HEK293 (cell line): ENCODE measurements at regions not wholly inside any gene's neighbourhood (a gene's known extent, or its start where the extent isn't known, plus 50 kb on each side); places are given as distances from the start of the nearest gene placed in this dataset.

Experiments
- CTCF ChIA-PET: fragments of 350-600 bp; formaldehyde crosslinking; extraction: SDS; loops from one replicate; lab custom pipeline; 2021; ENCODE audit warnings: antibody characterized with exemption; lab: Yijun Ruan, JAX
- POLR2A ChIA-PET: fragments of 300-600 bp; formaldehyde crosslinking; extraction: SDS; loops from one replicate; lab custom pipeline; 2020; ENCODE audit warnings: antibody characterized with exemption, inconsistent platforms; lab: Yijun Ruan, JAX
- H3K27ac ChIP-seq: fragments of 200-500 bp; sonication (Bioruptor generic); 2 replicates; pipeline ENCODE4 v1.5.1; 2014; ENCODE audit warnings: low read depth, low read length, control low read depth, inconsistent platforms; ENCODE audit errors: extremely low read depth
- H3K36me3 ChIP-seq, 2 experiments: fragments of 200-500 bp in 1 of 2; sonication (Bioruptor generic) in 1 of 2; 1 replicate in 1 of 2; 2 replicates in 1 of 2; pipeline ENCODE4 v1.5.1; 2014 to 2017; ENCODE audit warnings: inconsistent platforms in 2 of 2, low read length in 2 of 2; ENCODE audit not compliant: control insufficient read depth in 2 of 2, insufficient read depth in 1 of 2
- H3K4me1 ChIP-seq: fragments of 200-500 bp; sonication (Bioruptor generic); 2 replicates; pipeline ENCODE4 v1.5.1; 2014; ENCODE audit warnings: mild to moderate bottlenecking, low read length, inconsistent platforms; ENCODE audit not compliant: control insufficient read depth, insufficient read depth
- H3K4me3 ChIP-seq: 2 replicates; pipeline ENCODE4 v1.5.1; 2011; ENCODE audit warnings: low read depth, mild to moderate bottlenecking, control low read depth, low read length, moderate library complexity
- H3K9me3 ChIP-seq: fragments of 200-500 bp; sonication (Bioruptor generic); 2 replicates; pipeline ENCODE4 v1.5.1; 2014; ENCODE audit warnings: low read depth, low read length, inconsistent platforms; ENCODE audit not compliant: control insufficient read depth, insufficient read depth
- GFI1B ChIP-seq: fragments of 450-650 bp; formaldehyde crosslinking; IDR thresholded peaks from 2 replicates; pipeline ENCODE4 v1.5.1; 2016; ENCODE audit warnings: missing biosample characterization, missing genetic modification characterization
- GLI4 ChIP-seq: fragments of 450-650 bp; formaldehyde crosslinking; IDR thresholded peaks from 2 replicates; pipeline ENCODE4 v1.5.1; 2016; ENCODE audit warnings: missing biosample characterization, missing genetic modification characterization
- REPIN1 ChIP-seq: fragments of 450-650 bp; formaldehyde crosslinking; IDR thresholded peaks from 2 replicates; pipeline ENCODE4 v1.5.1; 2017; ENCODE audit warnings: missing biosample characterization, missing genetic modification characterization, low read depth
- TCF7L2 ChIP-seq: IDR thresholded peaks from 2 replicates; pipeline ENCODE4 v1.6.1; 2011; ENCODE audit warnings: low read depth, mild to moderate bottlenecking, inconsistent platforms, low read length, moderate library complexity, borderline replicate concordance
- ZBTB20 ChIP-seq: fragments of 450-650 bp; formaldehyde crosslinking; IDR thresholded peaks from 2 replicates; pipeline ENCODE4 v1.5.1; 2016; ENCODE audit warnings: missing biosample characterization, missing genetic modification characterization
- ZEB2 ChIP-seq: fragments of 450-650 bp; formaldehyde crosslinking; IDR thresholded peaks from 2 replicates; pipeline ENCODE4 v1.5.1; 2016; ENCODE audit warnings: missing biosample characterization, missing genetic modification characterization
- ZFHX2 ChIP-seq: fragments of 450-650 bp; formaldehyde crosslinking; conservative IDR thresholded peaks from 2 replicates; pipeline ENCODE4 v1.5.1; 2016; ENCODE audit warnings: missing biosample characterization, missing genetic modification characterization
- ZFP69B ChIP-seq: fragments of 450-650 bp; formaldehyde crosslinking; IDR thresholded peaks from 2 replicates; pipeline ENCODE4 v1.5.1; 2016; ENCODE audit warnings: missing biosample characterization, missing genetic modification characterization
- ZNF132 ChIP-seq: fragments of 450-650 bp; formaldehyde crosslinking; IDR thresholded peaks from 2 replicates; pipeline ENCODE4 v1.5.1; 2017; ENCODE audit warnings: missing biosample characterization, missing genetic modification characterization, borderline replicate concordance
- ZNF239 ChIP-seq: fragments of 450-650 bp; formaldehyde crosslinking; IDR thresholded peaks from 2 replicates; pipeline ENCODE4 v1.5.1; 2016; ENCODE audit warnings: missing biosample characterization, missing genetic modification characterization
- ZNF266 ChIP-seq: fragments of 450-650 bp; formaldehyde crosslinking; IDR thresholded peaks from 2 replicates; pipeline ENCODE4 v1.5.1; 2016; ENCODE audit warnings: missing biosample characterization, missing genetic modification characterization, low read depth
- ZNF426 ChIP-seq: fragments of 450-650 bp; formaldehyde crosslinking; IDR thresholded peaks from 2 replicates; pipeline ENCODE4 v1.5.1; 2017; ENCODE audit warnings: missing biosample characterization, missing genetic modification characterization, mild to moderate bottlenecking, inconsistent platforms, moderate library complexity
- ZNF510 ChIP-seq: fragments of 450-650 bp; formaldehyde crosslinking; IDR thresholded peaks from 2 replicates; pipeline ENCODE4 v1.5.1; 2018; ENCODE audit warnings: mild to moderate bottlenecking, missing genetic modification characterization, missing biosample characterization; ENCODE audit not compliant: insufficient replicate concordance
- ZNF529 ChIP-seq: fragments of 450-650 bp; formaldehyde crosslinking; IDR thresholded peaks from 2 replicates; pipeline ENCODE4 v1.5.1; 2017; ENCODE audit warnings: missing genetic modification characterization, missing biosample characterization; ENCODE audit not compliant: insufficient replicate concordance
- ZNF596 ChIP-seq: fragments of 450-650 bp; IDR thresholded peaks from 2 replicates; pipeline ENCODE4 v1.5.0; 2018; ENCODE audit warnings: missing biosample characterization, mild to moderate bottlenecking, missing genetic modification characterization, moderate library complexity
- ZNF600 ChIP-seq: fragments of 450-650 bp; formaldehyde crosslinking; IDR thresholded peaks from 2 replicates; pipeline ENCODE4 v1.5.1; 2016; ENCODE audit warnings: missing biosample characterization, missing genetic modification characterization
- ZNF792 ChIP-seq: fragments of 450-650 bp; formaldehyde crosslinking; IDR thresholded peaks from 2 replicates; pipeline ENCODE4 v1.5.1; 2016; ENCODE audit warnings: missing biosample characterization, missing genetic modification characterization
- TF ChIP-seq, protein P1 (sequence below): fragments of 450-650 bp; formaldehyde crosslinking; conservative IDR thresholded peaks from 2 replicates; pipeline ENCODE4 v1.5.1; 2016; ENCODE audit warnings: low read depth, missing biosample characterization, missing genetic modification characterization
- TF ChIP-seq, protein P2 (sequence below): fragments of 450-650 bp; formaldehyde crosslinking; optimal IDR thresholded peaks from 2 replicates; pipeline ENCODE3; 2016; ENCODE audit warnings: missing biosample characterization, mild to moderate bottlenecking, missing genetic modification characterization
- TF ChIP-seq, protein P3 (sequence below): fragments of 450-650 bp; formaldehyde crosslinking; IDR thresholded peaks from 2 replicates; pipeline ENCODE4 v1.5.1; 2016; ENCODE audit warnings: missing biosample characterization, missing genetic modification characterization
- TF ChIP-seq, protein P4 (sequence below): fragments of 450-650 bp; formaldehyde crosslinking; IDR thresholded peaks from 2 replicates; pipeline ENCODE4 v1.5.1; 2016; ENCODE audit warnings: missing biosample characterization, missing genetic modification characterization
- TF ChIP-seq, protein P5 (sequence below): fragments of 450-650 bp; formaldehyde crosslinking; IDR thresholded peaks from 2 replicates; pipeline ENCODE4 v1.5.1; 2017; ENCODE audit warnings: missing biosample characterization, missing genetic modification characterization
- TF ChIP-seq, protein P6 (sequence below): sonication (generic); formaldehyde crosslinking; IDR thresholded peaks from 2 replicates; pipeline ENCODE4 v1.8.1; 2022; ENCODE audit warnings: mild to moderate bottlenecking, moderate library complexity, missing genetic modification reagents

DNA sequence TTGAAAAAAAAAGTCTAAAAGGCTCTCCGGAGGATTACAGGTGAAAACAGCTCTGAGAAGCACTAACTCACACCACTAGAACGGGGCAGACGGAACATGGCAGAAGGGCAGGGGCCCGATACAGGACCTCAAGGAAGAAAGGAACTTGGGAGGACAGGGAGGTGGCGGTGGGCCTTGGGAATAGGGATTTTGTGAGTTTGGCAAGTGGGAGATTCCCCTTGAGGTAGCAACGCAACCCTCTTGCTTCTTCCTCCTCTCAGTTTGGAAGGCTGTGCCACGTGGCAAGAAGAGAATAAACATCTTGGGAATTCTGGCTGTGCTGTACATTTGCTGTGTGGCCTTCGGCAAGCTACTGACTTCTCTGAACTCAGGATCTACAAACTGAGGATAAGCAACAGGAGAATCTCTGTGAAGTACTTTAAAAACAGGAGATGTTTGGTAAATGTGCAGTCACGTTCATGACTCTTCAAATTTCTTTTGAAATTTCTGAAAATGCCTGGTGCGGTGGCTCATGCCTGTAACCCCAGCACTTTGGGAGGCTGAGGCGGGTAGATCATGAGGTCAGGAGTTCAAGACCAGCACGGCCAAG is 220.8 kb downstream of the BCAS1 start (continued):
- TF ChIP-seq, protein P1, sequence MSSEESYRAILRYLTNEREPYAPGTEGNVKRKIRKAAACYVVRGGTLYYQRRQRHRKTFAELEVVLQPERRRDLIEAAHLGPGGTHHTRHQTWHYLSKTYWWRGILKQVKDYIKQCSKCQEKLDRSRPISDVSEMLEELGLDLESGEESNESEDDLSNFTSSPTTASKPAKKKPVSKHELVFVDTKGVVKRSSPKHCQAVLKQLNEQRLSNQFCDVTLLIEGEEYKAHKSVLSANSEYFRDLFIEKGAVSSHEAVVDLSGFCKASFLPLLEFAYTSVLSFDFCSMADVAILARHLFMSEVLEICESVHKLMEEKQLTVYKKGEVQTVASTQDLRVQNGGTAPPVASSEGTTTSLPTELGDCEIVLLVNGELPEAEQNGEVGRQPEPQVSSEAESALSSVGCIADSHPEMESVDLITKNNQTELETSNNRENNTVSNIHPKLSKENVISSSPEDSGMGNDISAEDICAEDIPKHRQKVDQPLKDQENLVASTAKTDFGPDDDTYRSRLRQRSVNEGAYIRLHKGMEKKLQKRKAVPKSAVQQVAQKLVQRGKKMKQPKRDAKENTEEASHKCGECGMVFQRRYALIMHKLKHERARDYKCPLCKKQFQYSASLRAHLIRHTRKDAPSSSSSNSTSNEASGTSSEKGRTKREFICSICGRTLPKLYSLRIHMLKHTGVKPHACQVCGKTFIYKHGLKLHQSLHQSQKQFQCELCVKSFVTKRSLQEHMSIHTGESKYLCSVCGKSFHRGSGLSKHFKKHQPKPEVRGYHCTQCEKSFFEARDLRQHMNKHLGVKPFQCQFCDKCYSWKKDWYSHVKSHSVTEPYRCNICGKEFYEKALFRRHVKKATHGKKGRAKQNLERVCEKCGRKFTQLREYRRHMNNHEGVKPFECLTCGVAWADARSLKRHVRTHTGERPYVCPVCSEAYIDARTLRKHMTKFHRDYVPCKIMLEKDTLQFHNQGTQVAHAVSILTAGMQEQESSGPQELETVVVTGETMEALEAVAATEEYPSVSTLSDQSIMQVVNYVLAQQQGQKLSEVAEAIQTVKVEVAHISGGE (tag by site-specific recombination) = no peak
- TF ChIP-seq ZEB2 (tag by site-specific recombination) = no peak
- TF ChIP-seq, protein P2, sequence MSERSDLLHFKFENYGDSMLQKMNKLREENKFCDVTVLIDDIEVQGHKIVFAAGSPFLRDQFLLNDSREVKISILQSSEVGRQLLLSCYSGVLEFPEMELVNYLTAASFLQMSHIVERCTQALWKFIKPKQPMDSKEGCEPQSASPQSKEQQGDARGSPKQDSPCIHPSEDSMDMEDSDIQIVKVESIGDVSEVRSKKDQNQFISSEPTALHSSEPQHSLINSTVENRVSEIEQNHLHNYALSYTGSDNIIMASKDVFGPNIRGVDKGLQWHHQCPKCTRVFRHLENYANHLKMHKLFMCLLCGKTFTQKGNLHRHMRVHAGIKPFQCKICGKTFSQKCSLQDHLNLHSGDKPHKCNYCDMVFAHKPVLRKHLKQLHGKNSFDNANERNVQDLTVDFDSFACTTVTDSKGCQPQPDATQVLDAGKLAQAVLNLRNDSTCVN (tag by site-specific recombination) = no peak
- no peak for TF ChIP-seq ZNF266 (tag by site-specific recombination)
- TF ChIP-seq ZNF596 (tag by site-specific recombination) = no peak
- TF ChIP-seq ZNF600 (tag by site-specific recombination) = no peak
- no peak for TF ChIP-seq TCF7L2
- TF ChIP-seq, all 188 proteins: peak for 0

DNA sequence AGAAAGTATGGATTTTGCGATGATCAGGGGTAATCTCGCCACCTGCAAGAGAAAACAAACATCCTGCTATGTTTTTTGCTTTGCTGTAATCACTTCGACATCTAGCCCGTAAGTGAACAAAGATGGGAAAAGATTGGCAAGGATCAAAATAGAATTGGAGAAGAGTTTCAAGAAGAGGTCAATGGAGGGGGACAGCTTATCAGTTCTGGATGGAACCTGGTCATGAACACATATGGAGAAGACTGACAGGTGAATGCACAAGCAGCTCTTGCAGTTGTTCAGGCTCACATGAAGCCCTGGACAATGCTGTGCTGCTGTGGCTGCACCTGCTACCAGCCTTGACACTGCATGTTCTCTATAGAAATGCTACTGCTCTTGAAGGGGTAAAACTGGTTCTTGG is 222.1 kb downstream of the BCAS1 start:
- Histone ChIP-seq H3K4me1 (no peaks in the 10 kb centered on the region), H3K9me3 (no peaks in the 10 kb centered on the region), H3K4me3 (no peak overlapping the region), H3K27ac (no peak overlapping the region), H3K36me3 (no peaks in the 10 kb centered on the region)
- CTCF ChIA-PET = interaction anchor here (0.7 kb wide), 1 partner anchor 261 kb away, joined by 4 read pairs; no protein-coding TSS in a partner anchor
- POLR2A ChIA-PET = interaction anchor here (1.1 kb wide), 1 partner anchor 17 kb away, joined by 3 read pairs; no protein-coding TSS in a partner anchor
- TF ChIP-seq, protein P3, sequence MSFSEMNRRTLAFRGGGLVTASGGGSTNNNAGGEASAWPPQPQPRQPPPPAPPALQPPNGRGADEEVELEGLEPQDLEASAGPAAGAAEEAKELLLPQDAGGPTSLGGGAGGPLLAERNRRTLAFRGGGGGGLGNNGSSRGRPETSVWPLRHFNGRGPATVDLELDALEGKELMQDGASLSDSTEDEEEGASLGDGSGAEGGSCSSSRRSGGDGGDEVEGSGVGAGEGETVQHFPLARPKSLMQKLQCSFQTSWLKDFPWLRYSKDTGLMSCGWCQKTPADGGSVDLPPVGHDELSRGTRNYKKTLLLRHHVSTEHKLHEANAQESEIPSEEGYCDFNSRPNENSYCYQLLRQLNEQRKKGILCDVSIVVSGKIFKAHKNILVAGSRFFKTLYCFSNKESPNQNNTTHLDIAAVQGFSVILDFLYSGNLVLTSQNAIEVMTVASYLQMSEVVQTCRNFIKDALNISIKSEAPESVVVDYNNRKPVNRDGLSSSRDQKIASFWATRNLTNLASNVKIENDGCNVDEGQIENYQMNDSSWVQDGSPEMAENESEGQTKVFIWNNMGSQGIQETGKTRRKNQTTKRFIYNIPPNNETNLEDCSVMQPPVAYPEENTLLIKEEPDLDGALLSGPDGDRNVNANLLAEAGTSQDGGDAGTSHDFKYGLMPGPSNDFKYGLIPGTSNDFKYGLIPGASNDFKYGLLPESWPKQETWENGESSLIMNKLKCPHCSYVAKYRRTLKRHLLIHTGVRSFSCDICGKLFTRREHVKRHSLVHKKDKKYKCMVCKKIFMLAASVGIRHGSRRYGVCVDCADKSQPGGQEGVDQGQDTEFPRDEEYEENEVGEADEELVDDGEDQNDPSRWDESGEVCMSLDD (tag by site-specific recombination) = no peak
- TF ChIP-seq, protein P4, sequence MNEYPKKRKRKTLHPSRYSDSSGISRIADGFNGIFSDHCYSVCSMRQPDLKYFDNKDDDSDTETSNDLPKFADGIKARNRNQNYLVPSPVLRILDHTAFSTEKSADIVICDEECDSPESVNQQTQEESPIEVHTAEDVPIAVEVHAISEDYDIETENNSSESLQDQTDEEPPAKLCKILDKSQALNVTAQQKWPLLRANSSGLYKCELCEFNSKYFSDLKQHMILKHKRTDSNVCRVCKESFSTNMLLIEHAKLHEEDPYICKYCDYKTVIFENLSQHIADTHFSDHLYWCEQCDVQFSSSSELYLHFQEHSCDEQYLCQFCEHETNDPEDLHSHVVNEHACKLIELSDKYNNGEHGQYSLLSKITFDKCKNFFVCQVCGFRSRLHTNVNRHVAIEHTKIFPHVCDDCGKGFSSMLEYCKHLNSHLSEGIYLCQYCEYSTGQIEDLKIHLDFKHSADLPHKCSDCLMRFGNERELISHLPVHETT (tag by site-specific recombination) = no peak
- no peak for TF ChIP-seq ZNF510 (tag by site-specific recombination)
- TF ChIP-seq ZNF596 (tag by site-specific recombination) = no peak
- no peak for TF ChIP-seq ZNF792 (tag by site-specific recombination)
- no peak for TF ChIP-seq ZFHX2
- TF ChIP-seq ZNF239 (tag by site-specific recombination) = no peak
- TF ChIP-seq, protein P5, sequence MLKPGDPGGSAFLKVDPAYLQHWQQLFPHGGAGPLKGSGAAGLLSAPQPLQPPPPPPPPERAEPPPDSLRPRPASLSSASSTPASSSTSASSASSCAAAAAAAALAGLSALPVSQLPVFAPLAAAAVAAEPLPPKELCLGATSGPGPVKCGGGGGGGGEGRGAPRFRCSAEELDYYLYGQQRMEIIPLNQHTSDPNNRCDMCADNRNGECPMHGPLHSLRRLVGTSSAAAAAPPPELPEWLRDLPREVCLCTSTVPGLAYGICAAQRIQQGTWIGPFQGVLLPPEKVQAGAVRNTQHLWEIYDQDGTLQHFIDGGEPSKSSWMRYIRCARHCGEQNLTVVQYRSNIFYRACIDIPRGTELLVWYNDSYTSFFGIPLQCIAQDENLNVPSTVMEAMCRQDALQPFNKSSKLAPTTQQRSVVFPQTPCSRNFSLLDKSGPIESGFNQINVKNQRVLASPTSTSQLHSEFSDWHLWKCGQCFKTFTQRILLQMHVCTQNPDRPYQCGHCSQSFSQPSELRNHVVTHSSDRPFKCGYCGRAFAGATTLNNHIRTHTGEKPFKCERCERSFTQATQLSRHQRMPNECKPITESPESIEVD (tag by site-specific recombination) = no peak
- TF ChIP-seq ZNF426 = no peak; the same call in 1 of the 2 replicates
- TF ChIP-seq, protein P6, sequence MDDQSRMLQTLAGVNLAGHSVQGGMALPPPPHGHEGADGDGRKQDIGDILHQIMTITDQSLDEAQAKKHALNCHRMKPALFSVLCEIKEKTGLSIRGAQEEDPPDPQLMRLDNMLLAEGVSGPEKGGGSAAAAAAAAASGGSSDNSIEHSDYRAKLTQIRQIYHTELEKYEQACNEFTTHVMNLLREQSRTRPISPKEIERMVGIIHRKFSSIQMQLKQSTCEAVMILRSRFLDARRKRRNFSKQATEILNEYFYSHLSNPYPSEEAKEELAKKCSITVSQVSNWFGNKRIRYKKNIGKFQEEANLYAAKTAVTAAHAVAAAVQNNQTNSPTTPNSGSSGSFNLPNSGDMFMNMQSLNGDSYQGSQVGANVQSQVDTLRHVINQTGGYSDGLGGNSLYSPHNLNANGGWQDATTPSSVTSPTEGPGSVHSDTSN (CRISPR knock-in tag) = no peak
- TF ChIP-seq ZNF529 (tag by site-specific recombination) = no peak
- TF ChIP-seq GLI4 = no peak
- no peak for TF ChIP-seq ZNF132
- TF ChIP-seq GFI1B (tag by site-specific recombination) = no peak
- no peak for TF ChIP-seq REPIN1 (tag by site-specific recombination)
- no peak for TF ChIP-seq ZFP69B (tag by site-specific recombination)
- TF ChIP-seq ZBTB20 (tag by site-specific recombination) = no peak
